ENCODE measurements at regions not wholly inside any gene's neighbourhood (a gene's known extent, or its start where the extent isn't known, plus 50 kb on each side); places are given as distances from the start of the nearest gene placed in this dataset.
"Not testable (repeated sequence)": the region's sequence is repeated elsewhere in the genome, so short reads cannot be mapped to it uniquely, and the experiment has no call there.

GRCh38 chr12:89154743-89155499 lies 197.4 kb downstream of the DUSP6 start:
- DNase-seq (ENCODE audit: low read depth): no peak

GRCh38 chr12:89153341-89153740 lies 199.0 kb downstream of the DUSP6 start:
- no peak for DNase-seq (ENCODE audit: low read depth)

- no peak for DNase-seq (ENCODE audit: low read depth)
Observed at GRCh38 chr12:89151536-89151935, 200.8 kb downstream of the DUSP6 start.

- not testable (repeated sequence) for DNase-seq (ENCODE audit: low read depth)
Observed at GRCh38 chr12:89150789-89151188, 201.5 kb downstream of the DUSP6 start.

- no peak for DNase-seq (ENCODE audit: low read depth)
Observed at GRCh38 chr12:89140602-89141238, 211.6 kb downstream of the DUSP6 start.

- DNase-seq (ENCODE audit: low read depth): no peak
Observed at GRCh38 chr12:89140141-89140540, 212.2 kb downstream of the DUSP6 start.

- no peak for DNase-seq (ENCODE audit: low read depth)
Observed at GRCh38 chr12:89139390-89139789, 212.9 kb downstream of the DUSP6 start.

GRCh38 chr12:89138048-89138852 lies 214.1 kb downstream of the DUSP6 start:
- no peak for DNase-seq (ENCODE audit: low read depth)

- no peak for DNase-seq (ENCODE audit: low read depth)
Observed at GRCh38 chr12:89135976-89136634, 216.2 kb downstream of the DUSP6 start.

- DNase-seq (ENCODE audit: low read depth): no peak
Observed at GRCh38 chr12:89134213-89134770, 218.0 kb downstream of the DUSP6 start.

- DNase-seq (ENCODE audit: low read depth): no peak
Observed at GRCh38 chr12:89129167-89129870, 223.0 kb downstream of the DUSP6 start.

GRCh38 chr12:89126712-89127111 lies 225.6 kb downstream of the DUSP6 start:
- no peak for DNase-seq (ENCODE audit: low read depth)

- no peak for DNase-seq (ENCODE audit: low read depth)
Observed at GRCh38 chr12:89122852-89123251, 229.4 kb downstream of the DUSP6 start.

GRCh38 chr12:89117448-89118034 lies 234.8 kb downstream of the DUSP6 start:
- no peak for DNase-seq (ENCODE audit: low read depth)

GRCh38 chr12:89111964-89112363 lies 240.3 kb downstream of the DUSP6 start:
- DNase-seq (ENCODE audit: low read depth): no peak

- DNase-seq (ENCODE audit: low read depth): no peak
Observed at GRCh38 chr12:89108265-89108664, 244.0 kb downstream of the DUSP6 start.

GRCh38 chr12:89106950-89107349 lies 245.4 kb downstream of the DUSP6 start:
- DNase-seq (ENCODE audit: low read depth): no peak

- DNase-seq (ENCODE audit: low read depth): no peak
Observed at GRCh38 chr12:89105243-89105642, 247.1 kb downstream of the DUSP6 start.

GRCh38 chr12:89103831-89104230 lies 248.5 kb downstream of the DUSP6 start:
- DNase-seq (ENCODE audit: low read depth): no peak

- no peak for DNase-seq (ENCODE audit: low read depth)
Observed at GRCh38 chr12:89101440-89101839, 250.9 kb downstream of the DUSP6 start.
